MCF 10A (cell line): ENCODE measurements at regions not wholly inside any gene's neighbourhood (a gene's known extent, or its start where the extent isn't known, plus 50 kb on each side); places are given as distances from the start of the nearest gene placed in this dataset.

Experiments used
- BruUV-seq: library from RNA; stranded (reverse); fragments of 400-500 nt; replicated peaks from 2 replicates; lab custom pipeline; 2021; lab: Mats Ljungman, UMichigan
- CTCF ChIA-PET: fragments of 300-600 bp; sonication (Branson Sonifier 250); formaldehyde crosslinking; extraction: SDS; loops from one replicate; lab custom pipeline; 2021; ENCODE audit warnings: antibody characterized with exemption, inconsistent platforms; lab: Yijun Ruan, JAX
- POLR2A ChIA-PET: fragments of 300-600, 350-650 bp; sonication (Branson Sonifier 250); formaldehyde crosslinking; extraction: SDS; loops from one replicate; lab custom pipeline; 2020; ENCODE audit warnings: antibody characterized with exemption, inconsistent platforms; lab: Yijun Ruan, JAX
- DNase-seq: peaks from one replicate; pipeline ENCODE4 v3.0.0-alpha.2; 2018; ENCODE audit not compliant: unreplicated experiment
- H3K27ac Mint-ChIP-seq: one replicate; pipeline ENCODE4 v1.8.0; 2022; ENCODE audit warnings: mild to moderate bottlenecking, low read depth, mixed read lengths; ENCODE audit not compliant: unreplicated experiment
- H3K27me3 Mint-ChIP-seq: one replicate; pipeline ENCODE4 v1.8.0; 2022; ENCODE audit warnings: mixed read lengths; ENCODE audit not compliant: insufficient read depth, unreplicated experiment
- H3K36me3 Mint-ChIP-seq: one replicate; pipeline ENCODE4 v1.8.0; 2022; ENCODE audit warnings: mild to moderate bottlenecking, moderate library complexity, mixed read lengths; ENCODE audit not compliant: insufficient read depth, unreplicated experiment
- H3K4me1 Mint-ChIP-seq: one replicate; pipeline ENCODE4 v1.8.0; 2022; ENCODE audit warnings: mixed read lengths; ENCODE audit not compliant: insufficient read depth, unreplicated experiment
- H3K4me3 Mint-ChIP-seq: one replicate; pipeline ENCODE4 v1.8.0; 2022; ENCODE audit warnings: mild to moderate bottlenecking, moderate library complexity, mixed read lengths; ENCODE audit not compliant: unreplicated experiment
- H3K9me3 Mint-ChIP-seq: one replicate; pipeline ENCODE4 v1.8.0; 2022; ENCODE audit warnings: mixed read lengths; ENCODE audit not compliant: unreplicated experiment
- intact Hi-C: fragments of 100-400 bp; cut with micrococcal nuclease; formaldehyde crosslinking; loops from 2 replicates; pipeline ENCODE4 v1.14.1; 2022
- TF ChIP-seq, protein P1 (sequence below): fragments of 200-600 bp; IDR thresholded peaks from one replicate; pipeline ENCODE4 v1.8.0; 2022; ENCODE audit warnings: antibody characterized with exemption, mild to moderate bottlenecking; ENCODE audit not compliant: unreplicated experiment

- peaks cover under 1% of the 10 kb centered on the region for H3K27me3 Mint-ChIP-seq
- ChIA-PET CTCF (no interaction called here), POLR2A (no interaction called here)
- TF ChIP-seq, protein P1, sequence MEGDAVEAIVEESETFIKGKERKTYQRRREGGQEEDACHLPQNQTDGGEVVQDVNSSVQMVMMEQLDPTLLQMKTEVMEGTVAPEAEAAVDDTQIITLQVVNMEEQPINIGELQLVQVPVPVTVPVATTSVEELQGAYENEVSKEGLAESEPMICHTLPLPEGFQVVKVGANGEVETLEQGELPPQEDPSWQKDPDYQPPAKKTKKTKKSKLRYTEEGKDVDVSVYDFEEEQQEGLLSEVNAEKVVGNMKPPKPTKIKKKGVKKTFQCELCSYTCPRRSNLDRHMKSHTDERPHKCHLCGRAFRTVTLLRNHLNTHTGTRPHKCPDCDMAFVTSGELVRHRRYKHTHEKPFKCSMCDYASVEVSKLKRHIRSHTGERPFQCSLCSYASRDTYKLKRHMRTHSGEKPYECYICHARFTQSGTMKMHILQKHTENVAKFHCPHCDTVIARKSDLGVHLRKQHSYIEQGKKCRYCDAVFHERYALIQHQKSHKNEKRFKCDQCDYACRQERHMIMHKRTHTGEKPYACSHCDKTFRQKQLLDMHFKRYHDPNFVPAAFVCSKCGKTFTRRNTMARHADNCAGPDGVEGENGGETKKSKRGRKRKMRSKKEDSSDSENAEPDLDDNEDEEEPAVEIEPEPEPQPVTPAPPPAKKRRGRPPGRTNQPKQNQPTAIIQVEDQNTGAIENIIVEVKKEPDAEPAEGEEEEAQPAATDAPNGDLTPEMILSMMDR = no peak
- no peak overlapping the region for H3K27ac Mint-ChIP-seq
- no peaks in the 10 kb centered on the region for H3K9me3 Mint-ChIP-seq
- BruUV-seq = no TSS peak
- no peak for DNase-seq
- no peak overlapping the region for H3K4me3 Mint-ChIP-seq
- H3K36me3 Mint-ChIP-seq = no peaks in the 10 kb centered on the region
- intact Hi-C loops = no loop called here
- peaks cover 4% of the 10 kb centered on the region for H3K4me1 Mint-ChIP-seq
Measured at GRCh38 chr17:65394811-65395472, 166.5 kb downstream of the AXIN2 start.

DNA sequence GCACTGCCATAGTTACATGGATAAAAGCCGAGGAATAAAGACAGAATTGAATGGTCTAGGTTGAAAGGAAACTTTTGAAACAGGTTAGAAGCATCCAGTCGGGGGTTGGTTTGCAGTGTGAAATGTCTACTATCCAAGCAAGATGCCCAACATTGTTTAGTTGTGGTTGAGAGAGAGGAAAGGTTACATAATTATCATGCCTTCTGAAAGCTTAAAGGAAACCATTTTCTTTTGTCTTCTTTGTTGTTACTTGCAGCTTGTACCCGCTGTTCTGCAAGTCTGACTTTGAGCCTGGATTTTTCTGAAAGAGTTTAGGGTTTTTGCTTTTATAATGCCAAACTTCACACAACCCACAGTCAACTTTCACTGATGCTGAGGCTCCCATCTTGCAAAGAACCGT, 167.9 kb downstream of the AXIN2 start:
- TF ChIP-seq, protein P1 = no peak
- Mint-ChIP-seq H3K27me3 (no peaks in the 10 kb centered on the region), H3K4me3 (no peak overlapping the region), H3K9me3 (no peaks in the 10 kb centered on the region), H3K36me3 (no peaks in the 10 kb centered on the region), H3K27ac (no peak overlapping the region), H3K4me1 (peaks cover 12% of the 10 kb centered on the region)
- intact Hi-C loops = no loop called here
- no peak for DNase-seq
- no TSS peak for BruUV-seq
- CTCF ChIA-PET = no interaction called here
- POLR2A ChIA-PET = no interaction called here

DNA sequence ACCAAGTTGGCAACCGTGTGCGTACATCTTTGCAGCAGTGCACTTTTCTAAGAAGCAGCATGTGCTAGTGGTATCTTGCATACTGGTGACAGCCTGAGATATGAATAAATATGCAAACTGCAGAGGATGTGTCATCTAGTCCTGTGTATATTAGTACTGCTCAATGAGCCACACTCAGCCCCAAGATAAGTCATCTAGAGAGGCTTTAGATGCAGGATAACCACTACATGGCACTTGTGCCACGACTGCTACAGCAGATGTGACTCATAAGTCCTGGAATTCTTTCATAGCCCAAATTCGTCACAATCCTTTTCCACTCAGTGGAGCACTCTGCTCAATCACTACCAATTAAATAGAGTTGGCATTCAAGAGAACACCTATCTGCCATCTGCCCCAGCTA, 171.5 kb downstream of the AXIN2 start:
- TF ChIP-seq, protein P1 = no peak
- BruUV-seq = no TSS peak
- Mint-ChIP-seq H3K4me1 (peaks cover 12% of the 10 kb centered on the region), H3K36me3 (no peaks in the 10 kb centered on the region), H3K27me3 (no peaks in the 10 kb centered on the region), H3K9me3 (peaks cover 6% of the 10 kb centered on the region), H3K4me3 (no peak overlapping the region), H3K27ac (no peak overlapping the region)
- peak; percentile 33 for DNase-seq
- intact Hi-C loops = no loop called here
- ChIA-PET POLR2A (no interaction called here), CTCF (interaction anchor here (0.6 kb wide), 1 partner anchor 575 kb away, joined by 3 read pairs; no protein-coding TSS in a partner anchor)

DNA sequence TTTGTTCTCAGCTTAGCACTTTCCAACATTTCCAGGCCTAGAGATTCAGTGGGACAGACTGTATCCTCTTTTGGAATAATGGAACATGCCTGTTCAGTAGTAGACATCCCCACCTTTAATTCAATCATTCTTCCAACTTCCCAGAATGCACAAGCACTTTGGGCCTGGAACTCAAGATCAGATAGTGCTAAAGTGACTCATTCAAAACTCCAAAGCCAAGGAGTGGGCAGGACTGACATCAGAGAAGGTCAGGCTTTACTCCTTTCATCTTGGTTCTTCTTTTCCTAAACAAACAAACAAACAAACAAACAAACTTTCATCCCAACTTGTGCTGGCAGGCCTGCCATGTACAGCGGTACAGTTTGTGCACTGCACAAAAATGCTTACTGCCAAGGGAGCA, 172.0 kb downstream of the AXIN2 start:
- intact Hi-C loops = no loop called here
- peak; percentile 19 for DNase-seq
- BruUV-seq = no TSS peak
- CTCF ChIA-PET = interaction anchor here (0.6 kb wide), 1 partner anchor 30 kb away, joined by 3 read pairs; no protein-coding TSS in a partner anchor
- Mint-ChIP-seq H3K4me1 (peaks cover 12% of the 10 kb centered on the region), H3K4me3 (no peak overlapping the region), H3K36me3 (no peaks in the 10 kb centered on the region), H3K27ac (no peak overlapping the region), H3K9me3 (peaks cover 8% of the 10 kb centered on the region), H3K27me3 (no peaks in the 10 kb centered on the region)
- TF ChIP-seq, protein P1 = no peak
- POLR2A ChIA-PET = no interaction called here
